Gastroesophageal sphincter (tissue), 4 donors: ENCODE measurements at regions not wholly inside any gene's neighbourhood (a gene's known extent, or its start where the extent isn't known, plus 50 kb on each side); places are given as distances from the start of the nearest gene placed in this dataset.

Experiments
- ATAC-seq: fragments of 150-250 bp; one replicate; pipeline ENCODE4 v1.9.1; 2016; ENCODE audit warnings: mild to moderate bottlenecking, moderate library complexity
- H3K27ac ChIP-seq, 4 donors: fragments of 200-600 bp; sonication (generic) in 3 of 4; 1 replicate in 3 of 4; 2 replicates in 1 of 4; pipeline ENCODE4 v1.5.1; 2016 to 2019
- H3K27me3 ChIP-seq: fragments of 200-600 bp; sonication (generic); one replicate; pipeline ENCODE4 v1.5.1; 2019
- H3K36me3 ChIP-seq, 2 donors: fragments of 200-600 bp; sonication (generic); one replicate each; pipeline ENCODE4 v1.5.1; 2019; ENCODE audit warnings: control low read depth in 1 of 2
- H3K4me1 ChIP-seq, 3 donors: fragments of 200-600 bp; sonication (generic); 1 replicate in 2 of 3; 2 replicates in 1 of 3; pipeline ENCODE4 v1.5.1; 2016 to 2019; ENCODE audit warnings: control low read depth in 2 of 3
- H3K4me3 ChIP-seq, 2 donors: fragments of 200-600 bp; sonication (generic); one replicate each; pipeline ENCODE4 v1.5.1; 2019; ENCODE audit warnings: mild to moderate bottlenecking in 1 of 2, moderate library complexity in 1 of 2
- H3K9me3 ChIP-seq, 3 donors: fragments of 200-600 bp; sonication (generic); one replicate each; pipeline ENCODE4 v1.5.1; 2017 to 2019; ENCODE audit warnings: control low read depth in 2 of 3
- CTCF ChIP-seq, 4 experiments: fragments of 200-600 bp in 2 of 4; fragments of 450-650 bp in 2 of 4; sonication (generic) in 1 of 4; IDR thresholded peaks; one replicate each; pipeline ENCODE4 v1.5.1; 2017 to 2019; ENCODE audit warnings: antibody characterized with exemption in 4 of 4, mild to moderate bottlenecking in 2 of 4, moderate library complexity in 2 of 4
- EP300 ChIP-seq: sonication (generic); formaldehyde crosslinking; IDR thresholded peaks from one replicate; pipeline ENCODE4 v1.6.1; 2017; ENCODE audit warnings: antibody characterized with exemption, mild to moderate bottlenecking
- POLR2A ChIP-seq, 2 donors: fragments of 450-650 bp; IDR thresholded peaks; one replicate each; pipeline ENCODE4 v1.6.1; 2017; ENCODE audit warnings: antibody characterized with exemption in 2 of 2, mild to moderate bottlenecking in 2 of 2, moderate library complexity in 1 of 2
- POLR2AphosphoS5 ChIP-seq: sonication (generic); formaldehyde crosslinking; IDR thresholded peaks from one replicate; pipeline ENCODE4 v1.6.1; 2017; ENCODE audit warnings: antibody characterized with exemption
- WGBS, 2 donors: methylation state at CpG; one replicate each; pipeline ENCODE4 v1.1.5; 2018; ENCODE audit warnings: low coverage in 1 of 2; 5-methylcytosine and 5-hydroxymethylcytosine counted together

- H3K27ac ChIP-seq, result no peak overlapping the region
- H3K9me3 ChIP-seq, result no peaks in the 10 kb centered on the region
- no peaks in the 10 kb centered on the region for H3K36me3 ChIP-seq
- no peaks in the 10 kb centered on the region for H3K27me3 ChIP-seq
- no peak for ATAC-seq
- no peaks in the 10 kb centered on the region for H3K4me1 ChIP-seq
- no peak overlapping the region for H3K4me3 ChIP-seq
- no peak for TF ChIP-seq POLR2AphosphoS5
Observed at GRCh38 chr7:119545118-119545517, 727.9 kb upstream of the KCND2 start.

- WGBS, 2 donors, result 81 to 94% methylated on average over 2 to 3 of the region's 3 CpGs
- H3K27ac ChIP-seq, result no peak overlapping the region
- H3K4me1 ChIP-seq, result no peaks in the 10 kb centered on the region
- ATAC-seq, result no peak
- H3K27me3 ChIP-seq, result no peaks in the 10 kb centered on the region
- no peaks in the 10 kb centered on the region for H3K9me3 ChIP-seq
- TF ChIP-seq POLR2AphosphoS5, result no peak
- TF ChIP-seq POLR2A (IDR thresholded peaks at IDR 0.05), result no peak
- no peak for TF ChIP-seq EP300
- TF ChIP-seq CTCF (IDR thresholded peaks at IDR 0.05), result no peak
- H3K36me3 ChIP-seq, result no peaks in the 10 kb centered on the region
- H3K4me3 ChIP-seq, result no peak overlapping the region
Observed at GRCh38 chr7:119555788-119556187, 717.2 kb upstream of the KCND2 start.

GRCh38 chr7:119556436-119556835 lies 716.5 kb upstream of the KCND2 start:
- Histone ChIP-seq H3K36me3 (no peaks in the 10 kb centered on the region), H3K4me1 (no peaks in the 10 kb centered on the region), H3K9me3 (no peaks in the 10 kb centered on the region), H3K27me3 (no peaks in the 10 kb centered on the region), H3K27ac (no peak overlapping the region), H3K4me3 (no peak overlapping the region)
- WGBS, 2 donors, result 67 to 70% methylated on average over 2 of the region's 2 CpGs
- TF ChIP-seq POLR2AphosphoS5, result no peak
- no peak for TF ChIP-seq POLR2A (IDR thresholded peaks at IDR 0.05)
- no peak for TF ChIP-seq CTCF (IDR thresholded peaks at IDR 0.05)
- no peak for TF ChIP-seq EP300
- no peak for ATAC-seq

- no peaks in the 10 kb centered on the region for H3K9me3 ChIP-seq
- no peaks in the 10 kb centered on the region for H3K27me3 ChIP-seq
- no peak overlapping the region for H3K27ac ChIP-seq
- no peak for ATAC-seq
- H3K4me1 ChIP-seq, result no peaks in the 10 kb centered on the region
- TF ChIP-seq POLR2A (IDR thresholded peaks at IDR 0.05) (no peak), CTCF (IDR thresholded peaks at IDR 0.05) (no peak), EP300 (no peak)
- WGBS, 2 donors, result 68 to 75% methylated on average over 2 of the region's 2 CpGs
- H3K36me3 ChIP-seq, result no peaks in the 10 kb centered on the region
- no peak overlapping the region for H3K4me3 ChIP-seq
Observed at GRCh38 chr7:119561751-119562150, 711.2 kb upstream of the KCND2 start.

- H3K27me3 ChIP-seq, result no peaks in the 10 kb centered on the region
- no peak overlapping the region for H3K27ac ChIP-seq
- no peak overlapping the region for H3K4me3 ChIP-seq
- H3K9me3 ChIP-seq, result no peaks in the 10 kb centered on the region
- 46 to 48% methylated on average over 3 of the region's 3 CpGs for WGBS, 2 donors
- no peaks in the 10 kb centered on the region for H3K4me1 ChIP-seq
- no peak for TF ChIP-seq EP300
- TF ChIP-seq CTCF (IDR thresholded peaks at IDR 0.05), result no peak
- TF ChIP-seq POLR2A (IDR thresholded peaks at IDR 0.05), result no peak
- no peak for TF ChIP-seq POLR2AphosphoS5
- no peak for ATAC-seq
- H3K36me3 ChIP-seq, result no peaks in the 10 kb centered on the region
Observed at GRCh38 chr7:119562839-119563238, 710.1 kb upstream of the KCND2 start.

- Histone ChIP-seq H3K36me3 (no peaks in the 10 kb centered on the region), H3K4me3 (no peak overlapping the region), H3K4me1 (no peaks in the 10 kb centered on the region), H3K27ac (no peak overlapping the region), H3K27me3 (no peaks in the 10 kb centered on the region), H3K9me3 (no peaks in the 10 kb centered on the region)
- TF ChIP-seq CTCF (IDR thresholded peaks at IDR 0.05) (no peak), POLR2A (IDR thresholded peaks at IDR 0.05) (no peak), POLR2AphosphoS5 (no peak), EP300 (no peak)
- WGBS, 2 donors, result 64 to 88% methylated on average over 1 of the region's 1 CpG
- no peak for ATAC-seq
Observed at GRCh38 chr7:119571666-119572065, 701.3 kb upstream of the KCND2 start.
